GM19463 (cell line): ENCODE measurements at regions not wholly inside any gene's neighbourhood (a gene's known extent, or its start where the extent isn't known, plus 50 kb on each side); places are given as distances from the start of the nearest gene placed in this dataset.
"Not testable (repeated sequence)": the region's sequence is repeated elsewhere in the genome, so short reads cannot be mapped to it uniquely, and the experiment has no call there.

Experiments
- ATAC-seq: cut with Tn5 transposase; IDR thresholded peaks from one replicate; pipeline ENCODE4 v1.9.1; 2021; ENCODE audit warnings: mild to moderate bottlenecking, moderate library complexity; ENCODE audit not compliant: unreplicated experiment

DNA sequence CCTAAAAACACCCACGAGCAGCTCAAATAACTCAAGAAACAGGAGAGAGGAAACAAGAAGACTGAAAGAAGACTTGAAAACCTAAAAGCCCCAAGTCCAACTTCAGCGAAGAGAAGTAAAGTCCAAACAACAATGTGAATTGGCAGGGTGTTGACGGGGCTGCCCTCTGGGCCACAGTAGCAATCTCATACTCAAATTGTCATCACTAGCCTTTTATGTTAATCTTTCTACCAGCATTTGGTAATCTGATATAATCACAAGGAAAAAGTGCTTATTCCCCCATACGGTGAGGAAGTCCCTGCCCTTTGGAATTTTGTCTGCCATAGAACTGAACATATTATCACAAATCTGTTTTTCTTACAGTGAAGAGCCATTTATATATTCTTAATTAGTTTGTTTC, 51.5 kb upstream of the IFNE start:
- no peak for ATAC-seq

DNA sequence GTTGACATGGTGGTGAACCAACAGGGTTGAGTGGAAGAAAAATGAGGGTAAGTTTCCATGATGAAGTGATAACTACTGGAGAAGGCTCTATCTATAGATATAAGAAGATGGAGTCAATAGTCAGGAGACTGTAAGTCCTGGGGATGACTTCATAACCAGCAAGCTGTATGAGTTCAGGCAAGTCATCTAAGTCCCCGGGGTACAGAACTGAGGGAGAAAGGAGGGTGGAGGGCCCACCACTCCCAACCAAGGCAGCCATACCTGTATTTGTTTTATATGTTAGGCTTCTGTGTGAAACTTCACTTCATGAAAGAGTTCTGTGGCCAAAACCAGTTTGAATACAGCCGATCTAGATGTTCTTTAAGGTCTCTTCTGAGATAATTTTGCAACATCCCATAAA, 53.3 kb upstream of the IFNE start:
- no peak for ATAC-seq

DNA sequence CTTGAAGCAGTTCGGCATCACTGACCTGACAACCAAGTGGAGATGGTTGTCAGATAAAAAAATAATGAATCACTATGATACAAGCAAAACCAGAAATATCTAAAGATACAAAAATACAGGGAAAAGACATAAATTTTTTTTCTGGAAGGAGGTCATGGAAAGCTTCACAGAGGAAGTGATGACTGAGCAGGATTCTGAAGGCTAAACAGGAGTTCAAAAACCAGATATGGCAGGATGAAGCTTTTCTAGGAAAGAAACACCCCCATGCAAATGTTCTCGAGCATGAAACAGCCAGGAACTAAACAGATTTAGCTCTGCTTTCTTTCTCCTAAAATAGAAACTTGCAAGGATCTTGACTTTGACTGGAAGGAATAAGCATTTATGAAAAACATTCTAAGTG, 60.7 kb upstream of the IFNE start:
- no peak for ATAC-seq

DNA sequence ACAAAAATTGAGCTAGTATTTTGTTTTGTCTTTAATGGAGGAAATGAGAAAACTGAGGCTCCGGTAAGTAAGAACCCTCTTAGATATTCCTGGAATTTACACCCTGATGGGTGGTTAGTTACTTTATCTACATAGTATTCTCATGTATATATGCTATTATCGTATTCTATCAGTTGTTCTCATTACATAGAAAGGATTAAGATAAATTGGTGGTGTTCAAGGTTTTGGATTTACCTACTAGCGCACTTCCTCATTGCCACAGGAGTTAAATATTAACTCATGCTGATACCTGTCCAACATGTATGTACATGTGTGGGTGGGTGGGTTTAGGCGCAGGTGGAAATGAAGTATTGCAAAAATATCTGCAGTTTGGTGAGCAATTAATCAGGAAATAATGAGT, 61.1 kb upstream of the IFNE start:
- no peak for ATAC-seq

DNA sequence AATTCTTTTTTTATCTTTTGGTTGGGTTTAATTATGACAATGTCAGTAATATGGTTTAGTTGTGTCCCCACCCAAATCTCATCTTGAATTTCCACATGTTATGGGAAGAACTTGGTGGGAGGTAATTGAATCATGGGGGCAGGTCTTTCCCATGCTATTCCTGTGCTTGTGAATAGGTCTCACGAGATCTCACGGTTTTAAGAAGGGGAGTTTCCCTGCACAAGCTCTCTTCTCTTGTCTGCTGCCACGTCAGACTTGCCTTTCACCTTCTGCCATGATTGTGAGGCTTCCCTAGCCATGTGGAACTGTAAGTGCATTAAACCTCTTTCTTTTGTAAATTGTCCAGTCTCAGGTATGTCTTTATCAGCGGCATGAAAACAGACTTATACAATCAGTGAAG, 61.7 kb upstream of the IFNE start:
- ATAC-seq, result not testable (repeated sequence)

DNA sequence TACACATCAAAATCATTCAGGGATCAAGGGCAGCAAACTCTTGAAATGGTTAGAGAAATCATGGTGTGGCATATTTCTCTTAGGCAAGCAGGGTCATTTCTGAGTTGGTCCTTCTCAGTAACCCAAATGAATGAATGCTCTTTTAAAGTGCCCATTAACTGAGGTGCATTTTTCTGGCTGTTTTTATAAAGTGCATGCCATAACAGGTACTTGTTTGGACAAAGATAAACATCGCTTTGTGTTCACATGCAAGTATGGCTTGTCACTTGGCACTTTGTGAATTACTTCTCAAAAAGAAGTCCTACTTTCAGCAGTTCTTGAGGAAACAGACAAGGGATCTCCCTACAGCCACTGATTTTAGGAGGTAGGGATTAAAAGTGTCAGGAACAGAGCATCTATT, 64.8 kb upstream of the IFNE start:
- no peak for ATAC-seq

DNA sequence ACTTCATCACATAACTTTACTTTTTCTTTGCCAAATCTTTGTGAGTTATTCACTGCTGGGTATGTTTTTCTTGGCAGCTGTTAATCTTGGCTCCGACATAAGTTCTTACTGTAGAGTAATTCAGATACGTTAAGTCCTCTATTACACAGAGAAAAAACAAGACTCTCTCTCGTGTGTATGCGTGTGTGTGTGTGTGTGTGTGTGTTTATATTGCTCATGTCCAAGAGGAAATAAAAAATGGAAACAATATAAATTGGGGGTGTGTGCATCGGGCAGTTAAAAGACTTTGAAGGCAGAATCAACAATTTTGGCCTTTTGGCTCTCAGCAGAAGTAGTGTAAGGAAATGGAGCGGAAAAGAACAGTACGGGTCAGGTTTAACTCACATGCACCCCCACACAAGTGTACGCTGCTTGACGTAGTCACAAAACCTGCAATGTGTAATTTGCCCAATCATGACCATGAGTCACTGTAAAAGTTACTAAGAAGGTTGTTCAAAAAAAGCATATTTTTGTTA, 67.2 kb upstream of the IFNE start:
- no peak for ATAC-seq

DNA sequence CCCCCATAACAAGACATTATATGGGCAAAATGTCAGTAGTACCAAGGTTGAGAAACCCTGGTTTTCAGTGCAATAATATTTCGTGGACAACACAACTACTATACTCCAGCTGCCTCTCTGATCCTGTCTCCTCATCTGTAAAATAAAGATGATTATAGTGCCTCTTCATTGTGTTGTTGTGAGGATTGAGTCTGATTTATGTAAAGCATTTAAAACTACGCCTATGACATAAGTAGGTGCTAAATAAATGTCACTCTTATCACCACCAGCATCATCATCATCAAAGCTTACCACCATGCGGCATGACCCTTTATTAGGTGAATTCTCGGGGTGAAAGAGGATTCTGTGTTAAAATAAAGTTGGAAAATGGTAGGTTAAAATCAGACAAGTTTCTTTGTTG, 67.8 kb upstream of the IFNE start:
- ATAC-seq, result no peak

DNA sequence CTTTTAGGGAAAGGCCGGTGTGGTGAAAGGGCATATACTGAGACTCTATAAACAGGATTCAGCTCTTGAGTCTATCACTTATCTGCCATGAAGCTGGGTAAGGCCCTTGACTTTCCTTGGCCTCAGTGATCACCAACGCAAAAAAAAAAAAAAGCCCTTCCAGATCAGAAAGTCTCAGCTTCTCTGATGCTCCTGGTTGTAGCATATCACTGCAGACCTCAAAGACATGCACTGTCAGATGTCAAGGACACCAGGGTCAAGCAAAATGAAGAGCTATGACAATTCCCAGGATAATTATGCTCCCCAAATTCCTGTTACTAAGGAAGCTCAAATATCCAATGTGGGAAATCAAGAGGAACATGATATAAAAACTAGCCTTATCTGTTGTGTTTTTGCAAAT, 68.3 kb upstream of the IFNE start:
- ATAC-seq, result no peak

DNA sequence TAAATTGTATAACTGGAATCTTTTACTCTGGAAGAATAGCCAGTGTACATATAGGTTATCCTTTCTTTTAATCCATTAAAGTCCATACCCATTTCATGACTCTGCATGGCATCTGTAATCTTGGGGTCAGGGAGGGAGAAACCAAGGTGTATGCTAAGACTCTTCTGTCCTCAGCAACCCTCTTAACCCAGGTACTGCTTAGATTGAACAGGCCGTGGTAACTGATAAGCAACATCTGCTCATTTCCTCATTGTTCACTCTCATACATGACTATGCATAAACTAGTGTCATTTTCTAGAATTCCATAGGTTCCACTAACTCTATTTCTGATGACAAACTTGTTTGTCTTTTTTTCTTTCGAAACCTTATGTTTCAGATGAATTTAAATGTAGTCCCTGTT, 69.3 kb upstream of the IFNE start:
- ATAC-seq, result no peak

DNA sequence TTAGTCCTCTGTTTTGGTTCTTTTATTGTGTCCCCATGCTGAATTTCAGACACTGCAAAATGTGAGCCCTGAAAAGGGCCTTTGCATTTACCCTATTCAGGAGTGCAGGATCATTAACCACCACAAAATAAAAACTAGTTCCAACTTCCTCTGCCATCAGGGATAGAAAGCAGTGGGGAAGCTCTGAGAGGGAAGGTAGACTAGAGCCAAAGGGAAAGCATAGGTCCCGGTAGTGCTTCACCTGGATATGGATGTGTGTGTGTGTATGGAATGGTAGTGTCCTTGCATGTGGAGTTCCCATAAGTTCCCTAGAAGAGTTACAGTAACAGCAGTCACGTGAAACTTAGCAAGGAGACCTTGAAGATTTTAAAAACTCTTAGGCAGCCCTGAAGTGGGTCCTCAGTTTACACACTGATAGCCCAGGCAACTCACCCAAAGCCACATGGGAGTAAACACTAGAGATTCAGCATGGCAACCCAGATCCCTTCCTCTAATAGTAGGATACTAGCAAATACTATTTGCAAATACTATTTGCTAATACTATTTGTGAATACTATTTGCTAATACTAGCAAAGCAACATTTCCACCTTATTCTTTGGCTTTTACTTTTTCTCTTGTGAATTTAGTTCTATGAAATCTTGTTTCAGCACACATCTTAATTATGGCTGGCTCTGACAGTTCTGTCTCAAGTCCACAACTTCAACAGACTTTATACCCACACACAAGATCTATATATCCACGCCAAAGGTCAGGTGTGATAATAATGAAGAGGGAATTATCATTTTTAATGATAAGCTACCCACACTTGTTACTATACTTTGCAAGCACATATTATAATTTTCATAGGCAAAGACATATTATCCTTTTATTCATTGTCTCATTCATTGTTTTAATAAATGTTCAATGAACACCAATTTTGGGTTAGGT, 70.4 kb upstream of the IFNE start:
- ATAC-seq, result no peak

DNA sequence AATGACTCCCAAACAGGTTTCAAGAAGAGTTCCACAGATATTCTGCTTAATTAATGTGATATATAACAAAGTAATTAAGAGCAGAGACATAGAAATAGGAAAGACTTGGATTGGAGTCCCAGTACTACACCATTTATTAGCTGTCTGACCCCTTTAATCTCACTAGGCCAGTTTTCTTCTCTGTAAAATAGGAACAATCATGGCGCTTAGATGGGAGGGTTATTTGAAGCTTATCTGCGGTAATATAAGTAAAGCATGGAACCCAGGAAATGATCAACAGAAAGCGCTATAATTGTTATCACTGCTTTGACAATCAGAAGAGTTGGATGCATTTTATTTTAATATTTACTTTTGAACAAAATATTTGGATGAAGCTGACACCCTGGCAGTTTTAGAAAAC, 71.3 kb upstream of the IFNE start:
- no peak for ATAC-seq

DNA sequence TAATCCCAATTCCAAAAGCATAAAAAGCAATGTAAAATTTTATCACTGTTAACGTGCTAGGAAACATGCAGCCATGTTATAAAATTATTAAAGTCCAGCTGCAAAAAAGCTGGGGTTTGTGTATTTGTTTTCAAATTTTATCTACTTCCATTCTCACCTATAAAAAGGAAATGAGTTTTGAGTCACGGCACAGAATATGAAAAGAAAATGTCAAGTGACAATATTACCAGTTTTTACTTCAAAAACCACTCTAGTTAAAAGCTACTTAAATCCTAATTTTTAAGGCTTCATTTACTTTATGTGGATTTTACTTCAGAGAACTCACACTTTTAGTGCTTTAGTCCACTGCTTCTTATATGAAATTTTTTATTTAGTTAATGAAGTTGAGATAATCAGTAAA, 72.7 kb upstream of the IFNE start:
- ATAC-seq, result no peak

DNA sequence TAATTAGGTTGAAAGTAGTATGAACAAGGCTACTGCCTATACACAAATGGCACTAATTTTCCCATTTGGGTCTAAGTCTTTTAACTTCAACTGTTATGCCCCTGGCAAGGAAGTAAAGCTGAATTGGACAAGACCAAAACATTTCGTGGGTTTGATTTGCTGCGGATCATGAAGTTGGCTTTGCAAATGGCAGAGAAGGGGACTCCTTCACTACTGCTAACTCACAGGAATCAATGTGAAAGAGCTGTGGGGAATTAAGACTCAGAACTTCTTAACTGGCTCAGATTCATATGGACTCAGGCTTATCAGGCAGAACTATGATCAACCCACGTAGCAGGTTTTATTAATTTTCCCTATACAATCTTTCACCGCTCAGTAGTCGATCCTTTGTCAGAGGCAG, 73.8 kb upstream of the IFNE start:
- ATAC-seq, result no peak

DNA sequence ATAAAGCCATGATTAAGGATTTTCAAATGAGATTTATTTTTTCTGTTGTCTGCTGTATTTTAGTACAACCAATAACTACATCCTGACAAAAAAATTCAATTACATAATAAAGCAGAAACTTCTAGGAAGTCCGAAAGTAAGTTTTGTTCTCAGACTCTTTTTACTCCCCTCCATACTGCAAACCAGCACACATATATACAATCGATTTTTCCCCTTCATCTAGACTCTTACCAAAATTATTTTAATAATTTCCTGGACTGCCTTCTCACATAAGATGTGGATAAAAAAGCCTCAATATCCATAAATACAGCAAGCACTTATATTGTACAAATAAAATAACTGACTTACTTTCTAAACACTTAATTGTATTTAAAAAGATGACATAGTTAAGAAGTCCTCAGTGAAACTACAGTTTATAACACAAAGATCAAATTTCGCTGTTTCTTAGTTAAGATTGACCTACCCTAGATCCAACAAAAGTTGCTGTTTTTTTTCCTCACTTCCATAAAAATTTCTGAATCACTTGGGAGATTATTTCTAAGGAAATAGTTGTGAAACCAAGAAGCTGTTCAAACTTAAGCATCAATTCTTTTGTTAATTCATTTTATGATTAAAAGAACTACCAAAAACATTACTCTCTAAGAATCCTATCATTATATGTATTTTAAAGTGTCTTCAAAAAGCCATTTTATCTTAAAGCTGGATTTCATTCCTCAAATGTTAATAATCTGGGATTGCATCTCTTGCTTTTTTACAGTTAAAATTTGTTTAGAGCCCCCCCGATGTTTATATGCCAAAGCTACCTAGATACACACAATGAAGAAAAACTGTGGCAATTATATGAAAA, 74.7 kb upstream of the IFNE start:
- ATAC-seq, result no peak

DNA sequence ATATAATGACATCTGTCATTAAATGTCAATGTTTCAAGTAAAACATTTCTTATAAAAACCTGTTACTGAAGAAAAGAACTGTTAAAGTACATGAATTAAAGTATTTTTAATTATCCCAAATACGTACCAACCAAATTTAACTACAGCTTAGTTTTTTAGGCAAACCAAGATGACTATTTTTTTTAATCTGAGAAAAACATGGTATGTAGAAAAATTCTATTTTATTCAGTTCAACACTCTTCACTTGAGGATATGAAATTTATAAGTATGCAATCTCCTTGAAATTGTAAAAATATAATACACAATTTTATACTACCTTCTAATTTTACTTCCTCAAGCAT, 75.3 kb upstream of the IFNE start:
- no peak for ATAC-seq

DNA sequence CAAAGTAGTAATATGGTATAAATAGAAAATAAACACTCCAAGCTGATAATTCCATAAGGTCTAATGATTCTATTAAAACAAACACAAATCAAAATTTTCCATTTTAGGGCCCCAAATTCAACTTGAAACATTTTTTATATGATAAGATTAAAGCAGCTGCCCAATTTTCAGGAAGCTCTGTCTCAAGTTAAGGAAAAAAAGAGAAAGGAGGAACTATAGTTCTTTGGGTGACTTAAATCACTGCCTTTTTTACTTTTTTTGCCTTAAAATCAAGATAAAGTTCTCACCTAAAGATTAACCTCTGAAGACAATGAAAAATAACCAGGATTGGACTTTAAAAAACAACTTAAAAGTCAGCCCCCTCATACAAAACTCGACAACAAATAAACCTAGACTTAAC, 76.0 kb upstream of the IFNE start:
- no peak for ATAC-seq

DNA sequence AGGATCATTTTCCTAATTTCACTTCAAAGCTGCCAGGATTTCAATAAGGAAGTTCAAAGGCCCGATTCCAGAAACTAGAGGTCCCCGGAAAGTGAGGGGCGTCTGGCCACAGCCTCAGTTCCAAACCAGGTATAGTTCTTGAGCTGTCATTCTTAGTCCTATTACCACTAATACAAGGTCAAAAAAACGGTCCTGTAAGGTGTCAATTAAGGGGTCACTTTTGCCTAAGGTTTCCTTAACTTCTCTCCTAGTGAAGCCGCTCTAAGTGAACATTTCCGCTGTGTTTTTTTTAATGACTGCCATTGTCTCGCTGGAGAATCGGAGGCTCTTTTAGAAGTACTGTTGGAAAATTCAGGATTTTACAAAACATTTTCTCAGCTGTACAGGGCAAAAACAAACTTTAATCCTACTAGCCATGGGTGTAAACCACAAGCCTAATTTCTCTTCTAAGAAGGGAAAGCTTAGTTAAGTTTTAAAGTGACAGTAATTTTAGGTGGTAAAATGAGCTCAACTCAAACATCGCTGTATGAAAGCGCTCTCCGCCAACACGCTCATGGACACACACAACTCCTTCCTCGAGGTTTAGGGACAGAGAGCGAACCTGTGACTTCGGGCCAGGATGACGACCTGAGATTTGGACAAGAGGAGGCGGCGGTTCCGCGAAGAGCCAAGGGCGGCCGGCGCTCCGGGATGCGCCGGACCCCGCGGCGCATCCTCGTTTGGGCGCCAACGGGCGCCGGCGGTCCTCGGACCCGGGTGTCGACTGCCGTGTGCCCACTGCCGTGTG, 76.7 kb upstream of the IFNE start:
- ATAC-seq, result peak; percentile 20

DNA sequence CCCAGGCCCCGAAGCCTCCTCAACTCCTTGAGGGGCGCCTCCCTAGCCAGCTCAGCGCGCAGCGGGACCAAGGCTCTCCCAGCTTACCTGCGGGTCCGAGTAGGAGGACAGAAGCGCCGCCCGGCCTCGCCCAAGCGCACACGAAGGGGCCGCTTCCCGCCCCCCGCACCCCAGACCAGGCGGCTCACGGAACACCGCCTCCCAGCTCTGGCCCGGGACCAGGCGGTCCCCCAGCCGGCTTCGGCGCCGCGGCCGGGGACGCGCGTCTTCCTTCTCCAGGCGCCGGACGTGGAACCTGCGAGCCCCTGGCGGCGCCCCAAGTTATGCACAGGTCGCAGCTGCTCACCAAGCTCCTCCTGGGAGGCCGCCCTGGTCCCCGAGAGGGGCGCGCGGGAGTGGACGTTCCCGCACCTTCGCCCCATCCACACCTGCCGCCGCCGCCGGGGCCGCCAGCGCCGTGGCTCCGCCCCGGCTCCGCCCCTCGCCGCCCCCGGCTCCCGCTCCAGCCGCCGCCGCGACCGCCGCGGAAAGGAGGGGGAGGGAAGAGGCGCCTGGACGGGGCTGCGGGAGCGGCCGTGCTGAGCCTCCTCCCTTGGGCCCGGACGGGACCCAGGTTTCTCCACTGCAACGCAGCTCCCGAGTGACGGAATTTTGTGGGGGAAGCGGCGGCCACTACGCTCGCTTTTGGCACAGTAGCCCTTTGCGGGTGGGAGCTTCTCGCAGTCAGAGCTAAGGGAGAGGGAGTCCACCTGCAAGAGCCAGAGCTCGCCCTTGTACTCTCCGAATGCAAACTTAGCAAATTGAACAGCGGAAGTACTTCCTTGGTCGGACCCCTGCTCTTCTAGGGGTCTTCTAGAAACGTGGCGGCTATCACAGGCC, 77.5 kb upstream of the IFNE start:
- peak; percentile 63 for ATAC-seq

DNA sequence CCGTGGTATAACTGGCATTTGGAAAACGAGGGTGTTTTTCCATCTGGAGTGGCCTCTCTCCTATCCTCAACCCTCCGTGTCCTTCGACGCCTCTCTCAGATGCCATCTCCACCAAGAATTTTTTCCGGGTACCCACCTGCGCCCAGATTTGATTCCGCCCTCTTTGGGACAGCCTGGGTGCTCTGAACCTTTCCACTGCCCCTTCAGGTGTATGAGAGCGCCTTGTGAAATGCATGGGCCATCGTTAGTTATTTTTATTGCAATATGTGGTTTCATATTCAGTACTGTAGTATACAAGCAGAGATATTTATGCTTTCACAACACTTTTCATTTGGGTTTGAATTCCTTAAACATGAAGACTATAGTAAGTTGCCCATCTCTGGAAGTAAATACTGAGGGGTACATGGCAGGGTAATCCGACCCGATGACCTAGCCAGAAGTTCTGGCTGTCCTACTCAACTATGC, 78.2 kb upstream of the IFNE start:
- no peak for ATAC-seq
